ENCODE measurements at regions not wholly inside any gene's neighbourhood (a gene's known extent, or its start where the extent isn't known, plus 50 kb on each side); places are given as distances from the start of the nearest gene placed in this dataset.

GRCh38 chr10:37057261-37057660, 68.1 kb upstream of the ANKRD30A start:
- RAD21 ChIA-PET (ENCODE audit: low non-redundant PET in 1 of 2, low total read pairs in 2 of 2, uncharacterized antibody in 2 of 2, unreplicated experiment in 2 of 2): no interaction called here
- no peaks in the 10 kb centered on the region for H3K27me3 ChIP-seq (ENCODE audit: insufficient read depth, low read length)
- no peak for TF ChIP-seq ZNF274 (IDR thresholded peaks at IDR 0.05; ENCODE audit: low read depth, low read length)
- no peak for TF ChIP-seq ZBTB33 (IDR thresholded peaks at IDR 0.05; ENCODE audit: extremely low read depth, insufficient replicate concordance, low read length)
- TF ChIP-seq POLR2AphosphoS5 (IDR thresholded peaks at IDR 0.05; ENCODE audit: low read depth, low read length): no peak
- TF ChIP-seq SRF (IDR thresholded peaks at IDR 0.05; ENCODE audit: low read depth): no peak
- no peak for TF ChIP-seq TCF7L2 (IDR thresholded peaks at IDR 0.05; ENCODE audit: borderline replicate concordance, extremely low read depth, insufficient read depth, insufficient read length)
- H2AFZ ChIP-seq (ENCODE audit: low read depth, low read length, poor library complexity, severe bottlenecking): no peak overlapping the region
- no peaks in the 10 kb centered on the region for H3K4me1 ChIP-seq (ENCODE audit: control insufficient read depth in 1 of 2, insufficient read depth in 2 of 2, low read length in 2 of 2)
- no peak for DNase-seq (ENCODE audit: low read depth, low spot score)
- no peak overlapping the region for H3K9ac ChIP-seq (ENCODE audit: low read length)
- POLR2A ChIA-PET: no interaction called here
- CTCF ChIA-PET: no interaction called here
- no peak for ATAC-seq
- intact Hi-C loops (cut with micrococcal nuclease): no loop called here
- no peak overlapping the region for H3K4me3 ChIP-seq (replicated peaks in 1 of 2; ENCODE audit: low read depth in 1 of 2, low read length in 2 of 2)
- no peaks in the 10 kb centered on the region for H3K36me3 ChIP-seq (ENCODE audit: control insufficient read depth in 1 of 2, insufficient read depth in 2 of 2, low read length in 2 of 2)
- no peak overlapping the region for H3K27ac ChIP-seq (ENCODE audit: low read depth, low read length)
- no peaks in the 10 kb centered on the region for H3K9me2 ChIP-seq (ENCODE audit: insufficient read depth)
- no peaks in the 10 kb centered on the region for H3K79me2 ChIP-seq (ENCODE audit: insufficient read depth, low read length)
- peaks cover 9 to 11% of the 10 kb centered on the region in 2 experiments; a peak in 2 of 4 replicates for H3K9me3 ChIP-seq (ENCODE audit: control insufficient read depth in 1 of 2, insufficient read depth in 1 of 2, low read depth in 1 of 2, low read length in 2 of 2)
- no peak overlapping the region for H3K4me2 ChIP-seq (ENCODE audit: low read length)
- no TSS peak for BruUV-seq (replicated peaks)
- no peaks in the 10 kb centered on the region for H4K20me1 ChIP-seq (ENCODE audit: insufficient read depth)

DNA sequence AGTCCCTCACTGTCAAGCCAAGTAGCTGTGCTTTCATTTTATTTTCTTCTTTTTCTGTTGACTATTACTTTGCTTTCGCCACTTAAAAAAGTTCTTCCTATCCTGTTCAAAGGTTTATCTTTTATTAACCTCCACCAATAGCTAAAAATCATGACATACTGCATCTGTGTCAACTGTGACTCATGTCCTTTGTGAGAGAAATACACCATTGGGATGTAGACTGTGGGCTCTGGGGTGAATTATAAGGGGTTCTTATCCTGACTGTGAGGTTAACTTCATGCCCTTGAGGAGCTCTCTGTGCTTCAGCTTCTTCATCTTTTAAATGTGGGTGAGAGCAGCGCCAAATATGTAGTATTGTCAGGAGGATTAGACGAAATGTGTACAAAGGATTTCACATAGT, 71.9 kb upstream of the ANKRD30A start:
- no peak for DNase-seq (ENCODE audit: low read depth, low spot score)
- POLR2A ChIA-PET: no interaction called here
- H3K4me2 ChIP-seq (ENCODE audit: low read length): no peak overlapping the region
- BruUV-seq (replicated peaks): no TSS peak
- no peaks in the 10 kb centered on the region for H3K9me2 ChIP-seq (ENCODE audit: insufficient read depth)
- H3K9me3 ChIP-seq (ENCODE audit: control insufficient read depth in 1 of 2, insufficient read depth in 1 of 2, low read depth in 1 of 2, low read length in 2 of 2): peaks cover 5 to 11% of the 10 kb centered on the region in 2 experiments; a peak in 2 of 4 replicates
- H3K4me1 ChIP-seq (ENCODE audit: control insufficient read depth in 1 of 2, insufficient read depth in 2 of 2, low read length in 2 of 2): no peaks in the 10 kb centered on the region
- intact Hi-C loops (cut with micrococcal nuclease): no loop called here
- no peak overlapping the region for H2AFZ ChIP-seq (ENCODE audit: low read depth, low read length, poor library complexity, severe bottlenecking)
- RAD21 ChIA-PET (ENCODE audit: low non-redundant PET in 1 of 2, low total read pairs in 2 of 2, uncharacterized antibody in 2 of 2, unreplicated experiment in 2 of 2): no interaction called here
- no peak overlapping the region for H3K9ac ChIP-seq (ENCODE audit: low read length)
- no peaks in the 10 kb centered on the region for H3K27me3 ChIP-seq (ENCODE audit: insufficient read depth, low read length)
- ATAC-seq: no peak
- no peaks in the 10 kb centered on the region for H4K20me1 ChIP-seq (ENCODE audit: insufficient read depth)
- no peaks in the 10 kb centered on the region for H3K36me3 ChIP-seq (ENCODE audit: control insufficient read depth in 1 of 2, insufficient read depth in 2 of 2, low read length in 2 of 2)
- CTCF ChIA-PET: no interaction called here
- no peak overlapping the region for H3K4me3 ChIP-seq (replicated peaks in 1 of 2; ENCODE audit: low read depth in 1 of 2, low read length in 2 of 2)
- no peak overlapping the region for H3K27ac ChIP-seq (ENCODE audit: low read depth, low read length)
- no peaks in the 10 kb centered on the region for H3K79me2 ChIP-seq (ENCODE audit: insufficient read depth, low read length)
- TF ChIP-seq SRF (IDR thresholded peaks at IDR 0.05; ENCODE audit: low read depth): no peak
- TF ChIP-seq, protein P1, sequence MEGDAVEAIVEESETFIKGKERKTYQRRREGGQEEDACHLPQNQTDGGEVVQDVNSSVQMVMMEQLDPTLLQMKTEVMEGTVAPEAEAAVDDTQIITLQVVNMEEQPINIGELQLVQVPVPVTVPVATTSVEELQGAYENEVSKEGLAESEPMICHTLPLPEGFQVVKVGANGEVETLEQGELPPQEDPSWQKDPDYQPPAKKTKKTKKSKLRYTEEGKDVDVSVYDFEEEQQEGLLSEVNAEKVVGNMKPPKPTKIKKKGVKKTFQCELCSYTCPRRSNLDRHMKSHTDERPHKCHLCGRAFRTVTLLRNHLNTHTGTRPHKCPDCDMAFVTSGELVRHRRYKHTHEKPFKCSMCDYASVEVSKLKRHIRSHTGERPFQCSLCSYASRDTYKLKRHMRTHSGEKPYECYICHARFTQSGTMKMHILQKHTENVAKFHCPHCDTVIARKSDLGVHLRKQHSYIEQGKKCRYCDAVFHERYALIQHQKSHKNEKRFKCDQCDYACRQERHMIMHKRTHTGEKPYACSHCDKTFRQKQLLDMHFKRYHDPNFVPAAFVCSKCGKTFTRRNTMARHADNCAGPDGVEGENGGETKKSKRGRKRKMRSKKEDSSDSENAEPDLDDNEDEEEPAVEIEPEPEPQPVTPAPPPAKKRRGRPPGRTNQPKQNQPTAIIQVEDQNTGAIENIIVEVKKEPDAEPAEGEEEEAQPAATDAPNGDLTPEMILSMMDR (IDR thresholded peaks at IDR 0.05 in 2 of 3, conservative IDR thresholded peaks at IDR 0.05 in 1 of 3; ENCODE audit: borderline replicate concordance in 1 of 3, insufficient read depth in 1 of 3, low read depth in 2 of 3, low read length in 2 of 3): no peak
- no peak for TF ChIP-seq TCF7L2 (IDR thresholded peaks at IDR 0.05; ENCODE audit: borderline replicate concordance, extremely low read depth, insufficient read depth, insufficient read length)
- no peak for TF ChIP-seq FOSL1 (IDR thresholded peaks at IDR 0.05; ENCODE audit: low read depth)
- TF ChIP-seq REST (IDR thresholded peaks at IDR 0.05; ENCODE audit: low read depth): no peak
- TF ChIP-seq ELF1 (IDR thresholded peaks at IDR 0.05; ENCODE audit: borderline replicate concordance, low read depth): no peak
- no peak for TF ChIP-seq EZH2phosphoT487 (IDR thresholded peaks at IDR 0.05; ENCODE audit: borderline replicate concordance)
- TF ChIP-seq POLR2A (IDR thresholded peaks at IDR 0.05; ENCODE audit: borderline replicate concordance, extremely low read depth, insufficient read depth, insufficient read length): no peak
- no peak for TF ChIP-seq ATF3 (IDR thresholded peaks at IDR 0.05)
